ENCODE measurements at regions not wholly inside any gene's neighbourhood (a gene's known extent, or its start where the extent isn't known, plus 50 kb on each side); places are given as distances from the start of the nearest gene placed in this dataset.

DNA sequence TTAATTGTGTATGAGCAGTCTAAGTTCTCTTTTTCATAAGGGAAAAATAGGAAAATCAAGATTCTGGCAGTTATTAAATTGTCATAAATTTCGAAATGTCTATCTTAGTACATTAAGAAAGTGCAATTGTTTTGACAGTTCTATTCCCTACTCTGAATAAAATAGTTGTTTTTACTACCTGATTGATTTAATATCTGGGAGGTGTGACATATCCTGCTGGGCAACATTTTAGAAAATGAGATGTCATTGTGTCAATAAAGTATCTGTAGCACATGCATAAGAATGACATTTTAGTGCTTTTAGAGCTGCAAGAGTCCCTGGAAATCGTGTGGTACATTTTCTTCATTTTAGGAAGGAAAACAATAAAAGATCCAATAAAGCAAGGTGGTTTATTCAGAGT, 139.2 kb upstream of the COL11A1 start:
- no peak for ATAC-seq

DNA sequence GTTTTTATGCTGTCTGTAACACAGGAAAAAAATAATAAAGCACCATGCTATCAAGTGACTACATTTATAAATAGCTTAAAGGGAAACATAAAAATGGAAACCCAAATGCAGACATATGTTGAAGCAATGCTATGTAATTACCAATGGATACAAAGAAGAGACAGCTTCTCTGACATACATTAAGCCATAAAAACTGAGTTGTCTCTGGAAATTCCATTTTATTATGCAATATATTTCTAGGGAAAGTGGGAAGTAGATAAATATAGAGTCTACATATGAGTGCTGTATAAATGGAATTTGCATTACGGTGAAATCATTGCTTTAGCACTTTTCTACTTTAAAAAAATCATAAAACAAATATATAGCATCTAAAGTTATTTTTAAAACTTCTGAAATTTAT, 135.2 kb upstream of the COL11A1 start:
- no peak for ATAC-seq

DNA sequence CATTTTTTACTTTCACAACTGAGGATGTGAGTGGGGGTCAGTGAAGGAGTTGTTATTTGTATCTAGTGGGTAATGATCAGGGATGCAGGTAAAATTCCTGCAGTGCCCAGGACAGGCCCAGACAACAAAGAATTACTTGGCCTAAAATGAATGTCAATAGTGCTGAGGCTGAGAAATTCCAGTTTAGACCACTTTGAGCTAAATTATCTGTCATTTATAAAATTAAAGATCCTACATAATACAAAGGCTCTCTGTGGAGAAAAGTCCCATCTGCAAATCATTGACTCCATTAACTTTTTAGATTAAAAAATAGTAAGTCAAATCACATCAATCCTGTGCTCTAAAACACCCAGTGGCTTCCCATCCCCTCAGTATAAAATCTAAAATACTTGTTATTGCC, 130.7 kb upstream of the COL11A1 start:
- ATAC-seq: no peak

DNA sequence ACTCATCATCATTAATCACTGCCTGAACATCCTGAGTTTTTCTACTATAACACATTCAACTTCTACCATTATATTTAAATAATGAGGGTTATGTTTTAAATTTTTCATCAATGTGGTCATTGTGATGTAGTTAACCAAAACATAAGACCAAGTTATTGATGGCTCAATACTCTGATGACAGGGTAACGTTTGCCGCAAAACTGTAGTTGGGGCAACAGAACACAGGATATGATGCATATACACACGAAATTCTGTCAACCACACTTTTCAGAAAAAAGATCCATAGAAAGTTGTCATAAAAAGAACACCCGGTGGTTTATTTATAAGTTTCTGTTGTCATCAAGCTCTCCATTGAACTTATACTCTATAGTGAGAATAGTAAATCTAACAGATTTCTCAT, 121.7 kb upstream of the COL11A1 start:
- no peak for ATAC-seq

DNA sequence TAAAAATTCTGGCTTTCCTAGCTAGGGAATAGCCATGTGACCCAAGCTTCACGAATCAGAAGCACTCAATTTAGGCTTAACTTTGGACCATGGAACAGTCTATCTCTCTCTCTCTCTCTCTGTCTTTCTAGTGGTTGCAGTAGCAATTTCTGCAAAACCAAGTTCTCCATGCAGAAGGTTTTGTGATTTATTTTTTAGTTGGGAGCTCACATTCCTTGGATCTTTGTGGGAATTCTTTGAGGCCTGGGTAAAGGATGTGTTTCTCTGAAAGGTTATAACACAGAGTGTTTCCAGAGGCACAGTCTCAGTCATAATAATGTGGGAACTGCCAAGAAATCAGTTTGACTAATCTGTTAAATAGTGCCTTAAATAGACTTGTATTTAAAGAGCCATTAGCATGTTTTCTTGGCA, 112.3 kb upstream of the COL11A1 start:
- ATAC-seq: no peak

DNA sequence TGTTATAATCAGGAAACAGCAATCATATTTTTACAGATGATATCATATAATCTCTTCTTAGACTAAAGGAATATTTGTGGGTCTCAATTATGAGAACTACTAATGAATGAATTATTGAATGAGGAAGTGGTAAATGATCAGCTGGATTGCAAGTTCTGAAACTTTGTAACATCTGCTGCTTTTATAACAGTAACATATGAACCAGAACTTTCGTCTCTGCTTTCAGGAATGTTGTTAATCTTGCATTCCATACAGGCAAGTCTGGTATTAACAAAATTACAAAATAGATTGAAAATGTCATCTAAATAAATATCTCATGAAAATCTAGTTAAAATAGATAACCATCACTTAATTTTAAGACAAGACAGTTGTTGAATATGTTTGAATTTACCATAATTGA, 110.5 kb upstream of the COL11A1 start:
- no peak for ATAC-seq

DNA sequence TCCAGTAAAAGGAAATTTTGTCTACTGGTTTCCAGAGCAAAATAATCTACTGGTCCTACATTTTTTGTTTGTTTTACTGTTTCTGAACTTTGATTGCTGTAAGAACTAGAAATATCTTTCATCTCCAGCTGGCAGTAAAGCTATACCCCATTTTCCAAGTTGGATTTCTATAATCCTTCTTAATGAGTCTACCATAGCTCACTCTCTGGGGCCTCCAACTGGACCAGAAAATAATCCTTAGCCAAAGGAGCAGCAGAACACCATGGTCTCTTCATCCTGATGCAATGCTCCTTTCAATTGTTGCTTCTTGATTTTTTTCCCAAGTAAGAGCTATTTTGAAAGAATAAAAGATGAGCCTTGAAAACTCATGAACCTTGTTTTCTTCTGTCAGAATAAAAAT, 110.0 kb upstream of the COL11A1 start:
- no peak for ATAC-seq

DNA sequence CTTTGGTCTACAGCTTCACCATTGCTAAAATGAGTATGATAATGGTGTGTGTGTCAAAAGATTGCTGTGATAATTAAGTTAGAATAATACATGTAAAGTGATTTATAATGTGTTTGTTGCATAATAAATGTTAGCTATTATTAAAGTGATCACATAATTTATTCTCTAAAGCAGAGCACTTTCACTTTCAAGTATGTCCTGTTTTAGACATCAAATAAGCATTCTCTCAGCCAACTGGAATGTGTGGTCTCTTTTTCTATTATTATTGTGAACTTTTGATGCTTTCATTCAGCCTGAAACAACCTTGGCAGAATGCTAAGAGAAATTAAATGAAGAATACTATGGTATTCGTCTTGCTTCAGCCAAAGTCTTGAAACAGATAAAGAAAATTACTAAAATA, 102.8 kb upstream of the COL11A1 start:
- ATAC-seq: no peak

DNA sequence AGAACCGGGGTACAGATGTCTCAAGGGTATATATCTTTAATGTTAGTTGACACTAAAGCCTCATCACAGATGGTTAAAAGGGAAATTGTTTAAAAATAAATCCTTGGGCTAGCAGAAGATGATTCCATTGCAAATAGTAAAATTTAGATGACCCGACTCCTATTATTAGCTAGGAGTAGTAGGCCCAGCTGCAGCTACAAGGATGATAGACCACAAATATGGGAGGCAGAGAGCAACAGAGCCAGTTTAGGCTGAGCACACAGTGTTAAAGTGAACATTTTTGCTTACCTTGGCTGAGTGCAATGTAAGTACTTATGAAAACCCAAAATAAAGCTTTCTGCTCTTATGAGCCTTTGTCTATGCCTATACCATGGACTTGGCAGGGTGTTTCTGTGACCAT, 100.5 kb upstream of the COL11A1 start:
- no peak for ATAC-seq

DNA sequence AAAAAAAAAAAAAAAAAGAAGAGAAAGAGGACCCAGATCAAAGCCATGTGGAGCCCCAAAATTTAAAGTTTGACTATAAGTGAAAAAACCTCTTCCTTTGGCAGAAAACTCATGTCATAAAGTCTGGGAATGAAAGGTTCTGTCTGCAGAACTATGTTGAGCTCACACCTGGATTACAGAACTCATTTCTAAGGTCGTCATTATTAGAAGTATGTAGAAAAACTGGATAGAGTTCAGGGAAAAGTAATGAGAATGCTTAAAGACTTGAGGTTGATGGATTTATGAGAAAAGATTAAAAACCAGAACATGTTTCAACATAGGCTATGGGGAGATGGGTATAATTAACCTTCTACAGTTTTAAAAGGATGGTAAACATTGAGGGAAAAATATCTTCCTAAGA, 90.7 kb upstream of the COL11A1 start:
- no peak for ATAC-seq

DNA sequence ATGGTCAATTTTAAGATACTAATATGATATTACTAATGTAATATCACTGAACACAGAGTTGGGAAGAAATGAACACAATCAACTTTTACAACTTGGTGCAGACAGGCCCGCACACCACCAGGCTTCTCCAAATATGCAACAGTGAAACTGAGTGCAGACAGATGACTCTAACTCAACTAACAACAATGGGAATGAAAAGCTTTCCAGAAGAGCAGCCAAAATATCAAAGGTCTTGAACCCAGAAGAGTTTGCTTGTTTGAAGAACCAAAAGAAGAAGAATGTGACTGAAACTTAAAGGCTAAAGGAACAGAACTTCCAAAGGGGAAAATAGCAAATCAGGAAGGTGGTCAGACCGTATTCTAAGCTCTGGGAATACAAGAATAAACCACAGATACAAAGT, 89.8 kb upstream of the COL11A1 start:
- ATAC-seq: no peak

DNA sequence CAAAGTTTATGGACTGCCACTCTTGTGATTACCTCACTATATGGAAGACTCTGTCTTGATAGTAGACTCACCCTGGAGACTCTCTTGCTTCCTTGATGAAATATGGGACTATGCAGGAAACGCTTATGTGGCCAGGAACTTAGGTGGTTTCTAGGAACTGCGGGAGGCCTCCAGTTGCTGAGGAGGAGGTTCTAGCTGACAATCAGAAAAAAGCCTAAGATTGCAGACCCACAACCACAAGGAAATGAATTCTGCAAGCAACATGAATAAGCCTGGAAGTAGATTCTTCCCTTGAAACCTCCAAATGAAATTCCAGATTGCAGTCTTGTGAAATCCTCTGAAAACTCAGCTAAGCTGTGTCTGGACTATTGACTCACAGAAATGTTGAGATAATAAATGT, 88.9 kb upstream of the COL11A1 start:
- ATAC-seq: no peak

DNA sequence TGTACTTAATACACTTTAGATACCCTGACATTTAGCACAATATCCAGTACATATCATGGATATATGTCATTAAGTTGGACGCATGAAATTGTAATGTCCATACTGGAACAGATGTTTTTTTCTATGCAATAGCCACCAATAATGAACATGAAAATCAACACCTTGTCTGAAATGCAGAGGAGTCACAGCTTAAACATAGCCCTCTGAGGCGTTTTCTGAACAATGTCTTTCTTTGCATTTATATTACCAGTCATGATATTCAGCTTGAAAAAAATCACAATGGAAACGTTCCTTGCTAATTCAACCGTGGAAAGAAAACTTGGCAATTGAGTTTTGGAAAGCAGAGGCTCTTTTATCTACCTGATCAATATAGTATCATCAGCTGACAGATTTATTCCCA, 86.7 kb upstream of the COL11A1 start:
- no peak for ATAC-seq

DNA sequence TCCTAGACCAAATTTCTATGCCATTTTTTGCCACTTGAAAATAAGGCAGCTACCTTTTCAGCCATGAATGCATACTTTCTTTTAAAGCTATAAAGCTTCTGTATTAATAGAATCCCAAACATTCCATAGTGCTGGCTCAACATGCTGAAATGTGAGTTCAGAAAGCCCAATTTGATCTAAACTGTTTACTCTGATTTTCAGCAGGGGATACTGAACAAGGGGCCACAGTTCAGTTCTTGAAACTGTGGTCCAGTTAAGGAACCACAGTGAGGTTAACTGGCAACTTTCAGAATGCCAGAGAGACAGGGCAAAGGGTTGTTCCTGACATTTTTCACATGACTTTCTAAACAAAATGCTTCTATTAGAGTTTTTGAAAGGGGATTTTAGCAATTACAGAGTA, 85.7 kb upstream of the COL11A1 start:
- ATAC-seq: no peak

DNA sequence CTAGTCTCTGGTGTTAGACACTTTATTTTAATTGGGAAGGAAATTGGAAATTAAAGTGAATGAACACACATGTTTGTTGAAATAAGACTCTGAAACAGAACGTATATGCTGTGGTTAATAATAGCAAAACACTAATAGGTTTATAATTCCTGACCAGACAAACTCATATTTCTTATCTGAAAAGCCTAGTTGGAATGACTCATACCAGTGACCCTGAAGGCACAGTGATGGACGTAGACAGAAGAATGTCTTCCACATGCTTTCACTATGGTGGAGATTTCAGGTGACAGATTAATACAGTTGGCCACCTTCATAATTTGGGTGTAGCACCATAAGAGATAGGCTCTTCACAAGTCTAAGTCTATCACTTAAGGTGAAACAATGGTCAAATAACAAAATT, 83.0 kb upstream of the COL11A1 start:
- ATAC-seq: no peak

DNA sequence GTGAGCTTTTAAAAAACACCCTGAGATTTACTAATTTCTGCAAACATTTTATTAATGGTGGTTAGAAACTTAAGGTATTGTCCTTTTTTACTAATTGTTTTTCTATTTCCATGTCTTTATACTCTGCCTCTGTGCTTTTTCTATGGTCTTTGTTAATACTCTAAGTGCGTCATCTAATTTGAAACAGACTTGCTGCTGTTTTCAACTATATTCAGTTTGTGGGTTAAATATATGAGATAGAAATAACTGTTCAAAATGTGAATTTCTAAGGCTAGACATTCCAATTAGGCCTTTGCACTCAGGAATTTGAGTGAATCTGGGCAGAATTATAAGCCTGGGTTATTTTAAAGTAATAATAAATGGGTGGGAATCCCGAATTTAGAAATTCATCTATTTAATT, 82.4 kb upstream of the COL11A1 start:
- no peak for ATAC-seq

DNA sequence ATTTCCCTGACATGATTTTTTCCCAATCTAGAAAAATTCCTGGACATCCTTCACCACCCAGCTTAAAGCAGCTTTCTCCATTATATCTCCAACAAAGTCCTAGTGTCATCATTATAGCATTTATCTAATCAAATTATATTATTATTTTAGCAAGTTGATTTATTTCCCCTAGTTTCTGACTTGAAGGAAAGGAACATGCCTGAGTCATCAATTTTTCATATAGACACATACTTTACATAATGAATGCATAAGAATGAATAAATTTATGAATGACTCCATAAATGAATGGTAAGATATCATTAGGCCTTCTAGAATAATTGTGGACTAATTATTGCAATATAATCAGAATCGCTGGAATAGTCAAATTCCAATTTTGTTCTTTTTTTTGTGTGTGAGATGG, 79.4 kb upstream of the COL11A1 start:
- no peak for ATAC-seq

DNA sequence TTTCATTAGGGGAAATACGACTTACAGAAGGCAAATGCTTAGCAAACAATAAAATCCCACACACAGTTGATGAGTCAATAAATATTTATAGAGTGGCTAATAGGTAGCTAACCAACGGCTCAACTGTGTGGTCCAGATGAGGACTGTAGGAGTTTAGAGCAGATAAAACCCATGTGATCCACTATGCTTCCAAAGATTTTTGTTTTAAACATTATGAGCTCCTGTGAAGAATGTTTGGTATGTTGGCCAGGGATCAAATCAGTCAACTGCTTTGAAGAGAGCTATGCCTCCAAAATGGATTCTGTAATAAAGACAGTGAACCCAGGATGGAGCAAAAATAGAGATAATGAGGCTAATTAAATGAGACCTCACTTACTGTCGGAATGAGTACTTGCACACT, 72.3 kb upstream of the COL11A1 start:
- no peak for ATAC-seq

DNA sequence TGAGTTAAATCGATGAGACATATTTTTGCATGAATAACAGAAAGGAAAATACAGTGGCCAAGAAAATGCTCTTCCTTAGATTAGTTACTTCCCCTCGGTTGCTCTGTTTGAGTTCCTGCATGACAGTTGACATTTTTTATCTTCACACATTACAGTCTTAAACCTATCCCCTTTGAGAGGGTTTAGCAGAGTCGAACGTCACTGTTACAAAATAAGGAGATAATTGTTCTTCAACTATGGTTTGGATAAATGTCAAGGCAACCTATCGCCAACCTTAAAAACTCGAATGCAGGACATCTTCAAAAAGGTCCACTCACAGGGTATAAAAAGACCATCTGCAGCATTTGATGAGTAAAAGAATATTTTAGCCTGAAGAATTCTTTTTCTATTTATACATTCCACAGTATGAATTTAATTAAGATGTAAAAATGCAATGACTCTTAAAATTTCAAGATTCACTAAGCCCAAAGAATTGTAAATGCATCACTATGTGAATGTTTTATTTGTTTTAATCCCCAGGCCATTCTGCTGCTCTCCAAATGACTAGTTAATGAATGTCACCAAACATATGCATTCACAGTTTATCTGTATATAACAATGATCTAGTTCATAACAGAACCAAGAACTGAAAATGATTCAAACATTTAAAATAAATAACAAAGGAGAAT, 68.9 kb upstream of the COL11A1 start:
- ATAC-seq: no peak

DNA sequence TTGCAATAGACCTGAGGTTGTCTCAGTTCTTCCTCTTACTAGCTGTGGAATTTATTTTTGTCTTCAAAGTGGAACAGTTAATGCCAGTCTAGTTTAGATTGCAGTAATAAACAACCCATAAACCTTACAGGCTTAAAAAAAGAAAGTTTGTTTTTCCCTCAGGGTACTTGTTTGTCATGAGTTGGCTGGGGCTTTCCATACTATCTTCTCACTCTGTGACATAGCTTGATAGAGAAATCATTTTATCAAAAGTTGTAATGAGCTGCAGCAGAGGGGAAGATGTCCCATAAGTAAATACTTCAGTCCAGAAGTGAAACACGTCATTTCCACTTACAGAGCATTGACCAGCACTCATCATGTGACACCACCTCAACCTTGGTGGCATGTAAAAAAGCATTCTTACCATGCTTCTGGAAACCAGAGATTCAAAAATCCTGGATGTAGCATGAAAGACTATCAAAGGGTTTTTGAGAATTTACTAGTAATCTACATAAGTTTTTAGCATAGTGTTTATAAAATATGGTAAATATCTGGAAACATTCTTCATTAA, 62.8 kb upstream of the COL11A1 start:
- no peak for ATAC-seq

DNA sequence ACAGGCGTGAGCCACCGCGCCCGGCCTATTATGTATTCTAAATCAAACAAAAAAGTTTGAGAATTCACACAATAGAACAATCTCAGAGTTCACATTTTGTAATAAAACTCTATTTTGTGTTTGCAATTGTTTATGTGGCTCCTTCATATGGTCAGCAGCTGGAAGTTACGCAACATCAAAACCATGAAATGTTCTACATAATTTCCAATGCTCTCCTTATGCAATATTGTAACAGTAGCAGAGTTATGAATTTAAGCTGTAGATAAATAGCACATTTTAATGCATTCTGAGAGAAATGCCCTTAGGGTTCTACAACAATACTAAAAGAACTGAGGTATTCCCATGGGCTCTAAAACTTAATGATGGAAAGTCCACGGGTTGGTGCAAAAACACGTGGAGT, 62.3 kb upstream of the COL11A1 start:
- ATAC-seq: no peak

DNA sequence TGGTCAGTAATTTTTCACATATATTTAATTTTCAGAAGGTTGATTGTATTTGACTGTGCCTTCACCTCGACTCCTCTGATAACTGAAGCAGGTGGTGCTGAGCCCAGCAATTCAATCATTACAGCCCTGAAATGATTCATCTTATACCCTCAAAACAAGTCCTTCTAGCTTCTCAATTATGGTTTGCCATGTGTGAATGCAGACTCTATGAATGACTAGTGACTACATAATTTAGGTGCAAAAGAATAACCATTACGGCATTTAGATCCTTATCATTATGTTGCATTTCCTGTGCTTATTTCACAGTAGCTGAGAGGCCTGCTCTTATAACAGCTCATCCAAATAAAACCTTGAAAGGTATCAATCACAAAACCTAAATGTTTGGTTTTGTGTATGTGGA, 54.0 kb upstream of the COL11A1 start:
- ATAC-seq: peak; percentile 17 to 41

DNA sequence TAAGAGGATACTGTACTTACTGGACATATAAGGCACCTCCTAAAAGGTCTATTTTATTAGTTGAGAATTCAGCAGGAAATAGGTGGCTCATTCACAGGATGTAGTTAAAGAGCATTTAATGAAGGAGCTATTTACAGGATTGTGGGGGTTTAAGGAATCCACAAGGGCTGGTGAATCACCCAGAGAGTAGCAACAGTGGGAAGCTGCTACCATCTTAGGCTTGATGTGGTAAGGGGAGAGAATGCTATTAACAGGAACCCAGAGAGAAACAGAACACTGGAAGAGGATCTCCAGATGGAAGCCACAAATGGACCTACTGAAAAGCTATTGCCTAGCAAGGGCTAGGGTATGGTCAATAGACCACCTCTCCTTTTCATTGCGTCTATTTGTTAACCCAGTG, 52.0 kb upstream of the COL11A1 start:
- ATAC-seq: no peak

Measured in activated CD4-positive, CD25-positive, alpha-beta regulatory T cell treated with anti-CD3 and anti-CD28 coated beads, Interleukin-2, amount 50 U/mL, for 24 hours (primary cell).